ENCODE measurements at regions not wholly inside any gene's neighbourhood (a gene's known extent, or its start where the extent isn't known, plus 50 kb on each side); places are given as distances from the start of the nearest gene placed in this dataset.

- DNase-seq (ENCODE audit: low spot score), result no peak
Observed at GRCh38 chr14:38848243-38848935, 254.6 kb downstream of the SEC23A start.

GRCh38 chr14:38847161-38847560 lies 255.9 kb downstream of the SEC23A start:
- DNase-seq (ENCODE audit: low spot score), result no peak

GRCh38 chr14:38839694-38840365 lies 263.2 kb downstream of the SEC23A start:
- no peak for DNase-seq (ENCODE audit: low spot score)

- no peak for DNase-seq (ENCODE audit: low spot score)
Observed at GRCh38 chr14:38838979-38839323, 264.1 kb downstream of the SEC23A start.

- no peak for DNase-seq (ENCODE audit: low spot score)
Observed at GRCh38 chr14:38838049-38838978, 264.7 kb downstream of the SEC23A start.

- no peak for DNase-seq (ENCODE audit: low spot score)
Observed at GRCh38 chr14:38837343-38838048, 265.5 kb downstream of the SEC23A start.

GRCh38 chr14:38836539-38836938 lies 266.5 kb downstream of the SEC23A start:
- no peak for DNase-seq (ENCODE audit: low spot score)

- DNase-seq (ENCODE audit: low spot score), result no peak
Observed at GRCh38 chr14:38835874-38836273, 267.2 kb downstream of the SEC23A start.

GRCh38 chr14:38828183-38828827 lies 274.7 kb downstream of the SEC23A start:
- DNase-seq (ENCODE audit: low spot score), result no peak

- no peak for DNase-seq (ENCODE audit: low spot score)
Observed at GRCh38 chr14:38824706-38825105, 278.3 kb downstream of the SEC23A start.

- no peak for DNase-seq (ENCODE audit: low spot score)
Observed at GRCh38 chr14:38818555-38818954, 284.5 kb downstream of the SEC23A start.

- DNase-seq (ENCODE audit: low spot score), result no peak
Observed at GRCh38 chr14:38808734-38809455, 294.1 kb downstream of the SEC23A start.

- no peak for DNase-seq (ENCODE audit: low spot score)
Observed at GRCh38 chr14:38799671-38800070, 303.4 kb downstream of the SEC23A start.

- no peak for DNase-seq (ENCODE audit: low spot score)
Observed at GRCh38 chr14:38794677-38795076, 308.4 kb downstream of the SEC23A start.

- no peak for DNase-seq (ENCODE audit: low spot score)
Observed at GRCh38 chr14:38791862-38792261, 311.2 kb downstream of the SEC23A start.

- DNase-seq (ENCODE audit: low spot score), result no peak
Observed at GRCh38 chr14:38790916-38791315, 312.1 kb downstream of the SEC23A start.

- DNase-seq (ENCODE audit: low spot score), result no peak
Observed at GRCh38 chr14:38789805-38790204, 313.2 kb downstream of the SEC23A start.

GRCh38 chr14:38788060-38788459 lies 315.0 kb downstream of the SEC23A start:
- DNase-seq (ENCODE audit: low spot score), result no peak

- no peak for DNase-seq (ENCODE audit: low spot score)
Observed at GRCh38 chr14:38786921-38787320, 316.1 kb downstream of the SEC23A start.

GRCh38 chr14:38777401-38777800 lies 325.6 kb downstream of the SEC23A start:
- DNase-seq (ENCODE audit: low spot score), result no peak

GRCh38 chr14:38775986-38776385 lies 327.0 kb downstream of the SEC23A start:
- DNase-seq (ENCODE audit: low spot score), result no peak

All from RKO (cell line).